HL-60 (cell line): ENCODE measurements at regions not wholly inside any gene's neighbourhood (a gene's known extent, or its start where the extent isn't known, plus 50 kb on each side); places are given as distances from the start of the nearest gene placed in this dataset.

Experiments used
- CTCF ChIP-seq: IDR thresholded peaks from one replicate; pipeline ENCODE4 v1.5.1; 2011; ENCODE audit warnings: low read length, control low read depth, inconsistent platforms; ENCODE audit not compliant: insufficient read depth
- POLR2AphosphoS5 ChIP-seq: IDR thresholded peaks from 2 replicates; pipeline ENCODE4 v1.6.1; 2012; ENCODE audit warnings: low read depth
- TF ChIP-seq, protein P1 (sequence below): IDR thresholded peaks from 2 replicates; pipeline ENCODE4 v1.6.1; 2012; ENCODE audit warnings: low read depth; ENCODE audit not compliant: insufficient replicate concordance

DNA sequence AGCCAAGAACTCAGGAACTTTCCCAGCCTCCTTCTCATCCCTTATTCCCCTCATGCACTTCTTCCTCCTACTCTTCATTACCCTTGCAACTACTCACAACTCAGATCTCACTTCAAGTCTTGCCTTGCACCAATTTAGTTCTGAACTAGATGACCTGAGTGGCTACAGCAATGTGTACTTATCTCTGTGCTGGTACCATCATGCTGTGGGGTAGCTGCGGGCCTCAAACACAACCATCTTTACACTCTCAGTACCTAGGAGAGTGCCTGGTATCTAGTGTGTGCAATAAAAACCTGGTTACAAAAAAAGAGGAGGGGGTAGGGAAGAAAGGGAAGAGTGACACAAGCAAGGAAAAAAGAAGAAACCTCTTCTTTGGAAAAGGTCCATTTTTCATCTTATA is 219.0 kb downstream of the SPTSSA start:
- TF ChIP-seq CTCF = no peak
- no peak for TF ChIP-seq POLR2AphosphoS5
- TF ChIP-seq, protein P1, sequence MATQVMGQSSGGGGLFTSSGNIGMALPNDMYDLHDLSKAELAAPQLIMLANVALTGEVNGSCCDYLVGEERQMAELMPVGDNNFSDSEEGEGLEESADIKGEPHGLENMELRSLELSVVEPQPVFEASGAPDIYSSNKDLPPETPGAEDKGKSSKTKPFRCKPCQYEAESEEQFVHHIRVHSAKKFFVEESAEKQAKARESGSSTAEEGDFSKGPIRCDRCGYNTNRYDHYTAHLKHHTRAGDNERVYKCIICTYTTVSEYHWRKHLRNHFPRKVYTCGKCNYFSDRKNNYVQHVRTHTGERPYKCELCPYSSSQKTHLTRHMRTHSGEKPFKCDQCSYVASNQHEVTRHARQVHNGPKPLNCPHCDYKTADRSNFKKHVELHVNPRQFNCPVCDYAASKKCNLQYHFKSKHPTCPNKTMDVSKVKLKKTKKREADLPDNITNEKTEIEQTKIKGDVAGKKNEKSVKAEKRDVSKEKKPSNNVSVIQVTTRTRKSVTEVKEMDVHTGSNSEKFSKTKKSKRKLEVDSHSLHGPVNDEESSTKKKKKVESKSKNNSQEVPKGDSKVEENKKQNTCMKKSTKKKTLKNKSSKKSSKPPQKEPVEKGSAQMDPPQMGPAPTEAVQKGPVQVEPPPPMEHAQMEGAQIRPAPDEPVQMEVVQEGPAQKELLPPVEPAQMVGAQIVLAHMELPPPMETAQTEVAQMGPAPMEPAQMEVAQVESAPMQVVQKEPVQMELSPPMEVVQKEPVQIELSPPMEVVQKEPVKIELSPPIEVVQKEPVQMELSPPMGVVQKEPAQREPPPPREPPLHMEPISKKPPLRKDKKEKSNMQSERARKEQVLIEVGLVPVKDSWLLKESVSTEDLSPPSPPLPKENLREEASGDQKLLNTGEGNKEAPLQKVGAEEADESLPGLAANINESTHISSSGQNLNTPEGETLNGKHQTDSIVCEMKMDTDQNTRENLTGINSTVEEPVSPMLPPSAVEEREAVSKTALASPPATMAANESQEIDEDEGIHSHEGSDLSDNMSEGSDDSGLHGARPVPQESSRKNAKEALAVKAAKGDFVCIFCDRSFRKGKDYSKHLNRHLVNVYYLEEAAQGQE = no peak
